ENCODE measurements at regions not wholly inside any gene's neighbourhood (a gene's known extent, or its start where the extent isn't known, plus 50 kb on each side); places are given as distances from the start of the nearest gene placed in this dataset.
A peak's percentile ranks its signal among the peaks of the same experiment; 100 is the strongest.
"Not testable (repeated sequence)": the region's sequence is repeated elsewhere in the genome, so short reads cannot be mapped to it uniquely, and the experiment has no call there.

DNA sequence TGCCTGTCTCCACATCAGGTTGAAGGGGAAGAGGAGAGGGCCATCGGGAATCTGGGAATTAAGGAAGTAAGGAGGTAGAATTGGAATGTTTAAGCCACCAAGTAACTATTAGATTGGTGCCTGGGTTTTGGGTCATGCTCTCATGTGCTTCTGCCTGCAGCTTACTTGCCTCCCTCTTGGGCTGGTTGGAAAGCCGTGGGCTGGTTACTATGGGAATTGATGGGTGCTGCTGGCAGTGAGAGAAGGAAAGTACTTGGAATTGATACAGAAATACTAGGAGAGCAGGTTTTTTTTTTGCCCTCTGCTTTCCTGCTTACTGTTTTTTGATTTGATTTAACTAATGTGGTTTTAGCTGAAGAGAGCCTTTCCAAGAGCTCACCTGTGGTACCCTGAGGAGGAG is 493.5 kb upstream of the RGS6 start:
- no peak for DNase-seq

DNA sequence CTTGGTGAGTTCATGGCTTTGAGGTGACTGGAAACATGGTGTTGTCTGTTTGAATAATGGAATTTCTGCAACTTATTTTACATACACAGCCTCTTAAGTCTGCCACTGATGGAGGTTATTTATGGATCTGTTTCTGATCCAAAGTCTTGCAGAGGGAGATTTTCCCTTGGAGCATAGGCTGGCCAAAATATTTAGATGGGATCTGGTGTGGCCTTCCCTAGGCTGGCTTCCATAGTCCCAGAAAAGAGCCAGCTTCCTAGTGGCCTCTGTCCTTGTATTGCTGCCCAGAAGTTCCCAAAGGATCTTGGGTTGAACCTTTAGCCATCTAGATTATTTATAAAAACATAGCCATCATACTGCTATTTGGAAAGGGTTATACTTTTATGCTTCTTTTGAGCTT is 491.1 kb upstream of the RGS6 start:
- no peak for DNase-seq

DNA sequence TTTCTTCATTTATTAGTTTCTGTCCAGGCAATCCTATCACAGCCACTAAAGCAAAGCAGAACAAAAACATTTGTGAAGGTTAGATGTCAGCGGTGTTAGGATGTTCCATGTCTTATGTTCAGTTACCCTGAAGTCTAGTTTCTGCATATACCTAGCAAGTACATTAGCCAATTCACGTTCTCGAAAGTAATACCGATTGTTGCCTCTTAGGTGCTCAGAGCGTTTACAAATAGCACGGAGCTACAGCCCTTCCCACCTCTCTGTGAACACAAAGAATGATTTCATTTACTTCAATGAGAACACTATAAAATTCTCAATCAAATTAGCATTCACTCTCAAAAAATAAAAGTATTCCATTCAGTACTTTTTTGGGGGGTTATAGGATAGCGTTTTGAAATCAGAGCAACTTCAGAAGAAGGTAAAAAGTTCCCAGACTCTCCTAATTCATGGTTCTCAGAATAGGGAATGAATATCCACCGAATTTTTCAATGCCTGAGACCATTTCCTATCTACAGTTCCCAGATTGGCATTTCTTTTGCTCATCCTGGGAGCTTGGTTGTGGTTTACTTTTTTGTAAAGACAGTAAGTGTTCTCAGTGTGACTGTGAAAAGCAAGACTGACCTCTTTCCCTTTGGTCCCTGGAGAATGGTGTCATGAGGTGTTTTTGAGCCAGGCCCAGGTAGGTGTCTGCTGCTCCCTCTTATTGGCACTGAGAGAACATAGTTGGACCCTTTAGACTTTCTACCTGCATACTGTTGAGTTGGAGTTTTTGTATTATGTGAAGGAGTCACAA is 488.0 kb upstream of the RGS6 start:
- no peak for DNase-seq

DNA sequence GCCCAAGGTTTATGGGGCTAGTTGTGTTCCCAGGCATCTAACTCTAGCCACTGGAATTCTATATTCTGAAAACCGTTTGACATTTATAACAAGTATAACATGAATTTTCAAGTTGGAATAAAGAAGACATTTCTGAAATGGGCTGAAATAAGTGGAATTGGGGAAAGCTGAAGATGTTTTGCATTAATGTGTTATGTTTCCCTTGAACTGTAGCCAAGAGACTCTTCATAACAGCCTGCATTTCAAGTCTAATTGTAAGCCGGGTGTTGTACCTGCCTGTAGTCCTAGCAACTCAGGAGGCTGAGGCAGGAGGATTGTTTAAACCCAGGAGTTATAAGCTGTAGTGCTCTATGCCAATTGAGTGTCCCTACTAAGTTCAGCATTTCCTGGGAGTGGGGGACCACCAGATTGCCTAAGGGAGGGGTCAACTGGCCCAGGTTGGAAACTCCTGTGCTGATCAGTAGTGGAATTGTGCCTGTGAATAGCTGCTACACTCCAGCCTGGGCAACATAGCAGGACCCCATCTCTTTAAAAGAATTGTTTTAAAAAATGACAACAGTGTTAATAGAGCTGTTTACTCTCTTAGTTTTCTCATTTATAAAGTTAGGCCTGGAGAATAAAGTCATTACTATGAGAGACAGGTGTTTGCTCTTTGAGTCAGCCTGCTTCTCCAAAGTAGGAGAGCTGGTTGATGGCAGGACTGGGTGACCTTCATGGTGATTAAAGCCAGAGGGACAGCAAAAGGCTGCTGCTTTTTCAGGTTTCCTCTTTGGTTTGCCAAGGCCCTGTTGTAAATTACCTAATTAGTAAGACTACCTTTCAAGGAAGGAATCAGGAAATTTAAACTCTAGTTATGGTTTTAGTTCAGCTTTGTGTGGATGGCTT is 483.6 kb upstream of the RGS6 start:
- DNase-seq = no peak

DNA sequence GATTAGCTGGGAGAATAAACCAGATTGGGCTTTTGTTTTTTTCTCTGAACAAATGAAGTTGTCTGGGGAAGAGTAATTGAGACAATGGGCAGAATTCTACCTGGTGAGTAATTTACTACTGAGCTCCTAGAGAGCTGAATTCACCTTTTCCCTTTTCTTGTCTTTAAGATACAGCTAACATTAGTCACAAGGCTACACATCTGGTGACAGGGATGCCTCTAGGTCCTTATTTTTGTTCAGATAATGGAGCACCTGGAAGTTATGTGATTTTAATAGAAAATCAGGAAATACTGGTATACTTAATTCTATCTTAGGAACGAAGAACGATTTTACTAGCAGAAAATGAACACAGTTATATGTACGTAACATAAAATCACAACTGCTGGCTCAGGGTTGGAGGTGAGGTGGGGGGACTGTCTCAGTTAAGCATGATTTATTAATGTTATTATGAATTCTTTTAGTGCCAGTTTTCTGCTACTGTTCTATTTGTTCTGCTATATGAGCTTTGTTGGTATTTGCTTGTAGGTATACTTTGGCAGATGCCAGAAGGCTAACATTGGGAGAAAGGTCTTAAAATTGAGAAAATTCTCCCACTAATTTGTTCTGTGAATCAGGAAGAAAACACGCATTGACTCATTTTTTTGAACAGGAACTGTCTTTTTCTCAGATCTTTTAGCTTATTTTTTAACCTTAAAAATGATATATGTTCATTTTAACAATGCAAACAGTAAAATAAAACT is 482.7 kb upstream of the RGS6 start:
- no peak for DNase-seq

DNA sequence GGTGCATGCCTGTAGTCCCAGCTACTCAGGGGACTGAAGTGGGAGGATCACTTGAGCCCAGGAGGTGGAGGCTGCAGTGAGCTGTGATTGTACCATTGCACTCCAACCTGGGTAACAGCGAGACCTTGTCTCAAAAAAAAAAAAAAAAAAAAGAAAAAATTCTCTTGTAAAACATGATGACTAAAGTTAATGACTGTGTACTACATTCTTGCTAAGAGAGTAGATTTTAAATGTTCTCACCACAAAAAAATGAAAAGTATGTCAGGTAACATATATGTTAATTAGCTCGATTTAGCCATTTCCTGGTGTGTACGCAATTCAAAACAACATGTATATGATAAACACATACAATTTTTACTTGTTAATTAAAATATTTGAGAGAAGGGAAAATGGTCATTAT is 480.7 kb upstream of the RGS6 start:
- no peak for DNase-seq

DNA sequence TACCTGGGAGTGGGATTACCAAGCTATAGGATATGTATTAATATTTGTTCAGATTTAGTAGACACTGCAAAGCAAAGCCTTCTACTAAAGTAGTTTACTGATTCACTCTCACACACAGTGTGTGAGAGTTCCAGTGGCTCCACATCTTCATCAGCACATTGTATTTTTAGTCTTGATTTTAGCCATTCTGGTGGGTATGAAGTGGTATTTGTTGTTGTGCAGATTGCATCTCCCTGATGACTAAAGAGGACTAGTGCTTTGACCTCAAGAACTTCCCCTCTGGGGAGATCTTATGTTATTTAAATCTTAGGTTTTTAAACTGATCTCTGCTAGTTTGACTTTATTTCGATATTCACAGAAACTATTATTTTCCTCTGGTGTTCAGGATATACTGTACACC is 479.7 kb upstream of the RGS6 start:
- peak; percentile 11 for DNase-seq

DNA sequence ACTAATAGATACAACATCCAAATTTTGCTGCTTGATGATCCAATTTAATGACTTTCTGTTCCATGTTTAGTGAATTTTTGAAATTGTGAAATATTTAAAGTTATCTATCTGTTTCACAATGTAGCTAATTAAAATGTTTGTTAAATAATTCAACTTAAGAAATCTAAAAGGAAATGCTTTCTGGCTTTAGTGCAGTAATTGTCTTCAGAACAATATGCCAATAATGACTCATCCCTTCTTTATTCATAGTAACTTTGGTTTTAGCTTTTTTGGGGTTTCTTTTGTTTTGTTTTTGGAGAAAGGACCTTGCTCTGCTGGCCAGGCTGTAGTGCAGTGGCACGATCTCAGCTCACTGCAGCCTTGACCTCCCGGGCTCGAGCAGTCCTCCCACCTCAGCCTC is 479.2 kb upstream of the RGS6 start:
- peak; percentile 15 for DNase-seq

DNA sequence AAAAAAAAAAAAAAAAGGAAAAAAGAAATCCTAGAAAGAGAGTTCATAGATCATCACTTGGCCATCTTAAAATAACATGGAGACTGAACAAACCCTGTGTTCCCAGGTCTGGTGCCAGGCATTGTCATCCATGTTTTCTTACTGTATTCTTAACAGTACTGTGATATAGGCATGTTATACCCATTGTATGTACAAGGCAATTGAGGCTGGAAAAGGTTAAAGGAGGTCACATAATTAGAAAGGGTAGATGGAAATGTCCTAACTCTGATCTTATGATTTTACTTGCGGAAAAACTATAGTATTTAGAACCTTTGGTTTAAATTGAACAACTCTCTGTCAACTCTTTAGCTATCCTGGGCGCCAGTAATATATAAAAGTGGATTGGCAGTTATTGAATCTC is 478.2 kb upstream of the RGS6 start:
- DNase-seq = no peak

DNA sequence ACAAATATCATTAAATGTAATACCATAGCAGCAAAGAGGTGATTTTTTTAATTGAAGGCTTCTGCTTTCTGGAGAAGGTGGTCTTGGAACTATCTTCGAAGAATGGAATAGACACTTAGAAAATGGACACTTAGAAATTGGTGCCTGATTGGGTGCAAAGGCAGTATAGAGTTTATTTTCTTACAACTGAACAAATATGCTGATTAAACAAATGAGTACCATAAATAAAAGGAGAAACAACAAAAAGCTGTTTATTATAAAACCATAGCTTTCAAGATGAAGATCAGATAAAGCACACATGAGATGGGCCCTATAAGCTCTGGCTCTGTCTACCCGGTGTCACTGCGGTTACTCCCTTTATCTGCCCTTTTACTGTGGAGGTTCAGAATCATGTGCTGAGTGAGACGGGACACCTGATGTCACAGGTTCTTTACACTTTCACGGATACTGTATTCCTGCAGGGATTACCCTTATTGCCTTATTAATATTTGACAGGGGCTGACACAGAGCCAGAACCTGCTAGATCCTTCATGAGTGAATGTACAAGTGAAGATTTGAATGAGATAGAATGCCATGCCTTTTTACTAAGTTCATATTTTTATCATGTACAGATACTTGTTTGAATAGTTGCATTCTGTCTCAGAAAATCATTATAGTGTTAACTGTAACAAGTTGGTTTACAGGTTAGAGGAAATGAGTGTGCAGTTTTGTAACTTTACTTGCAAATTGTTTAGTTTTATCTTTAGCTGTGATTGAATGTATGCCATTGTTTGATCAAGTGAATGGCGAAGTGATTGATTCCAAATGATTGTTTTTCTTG is 477.5 kb upstream of the RGS6 start:
- no peak for DNase-seq

DNA sequence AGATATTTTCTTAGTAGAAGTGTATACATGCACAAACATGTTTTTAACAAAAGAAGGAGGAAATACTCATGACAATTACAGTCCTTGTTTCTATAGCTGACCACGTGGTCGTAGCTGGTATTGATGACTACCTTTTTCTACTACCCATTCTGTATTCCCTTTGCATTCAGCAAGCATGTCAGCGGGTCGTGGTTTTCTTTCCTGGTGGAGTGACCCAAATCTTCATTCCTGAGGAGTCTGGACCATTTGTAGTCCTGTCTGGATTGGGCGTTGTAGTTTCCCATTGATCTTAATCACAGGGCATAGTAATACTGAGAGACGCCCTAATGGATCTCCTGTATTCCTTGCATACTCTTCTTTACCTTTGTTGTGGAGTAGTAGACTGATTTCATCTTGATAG is 472.1 kb upstream of the RGS6 start:
- no peak for DNase-seq

DNA sequence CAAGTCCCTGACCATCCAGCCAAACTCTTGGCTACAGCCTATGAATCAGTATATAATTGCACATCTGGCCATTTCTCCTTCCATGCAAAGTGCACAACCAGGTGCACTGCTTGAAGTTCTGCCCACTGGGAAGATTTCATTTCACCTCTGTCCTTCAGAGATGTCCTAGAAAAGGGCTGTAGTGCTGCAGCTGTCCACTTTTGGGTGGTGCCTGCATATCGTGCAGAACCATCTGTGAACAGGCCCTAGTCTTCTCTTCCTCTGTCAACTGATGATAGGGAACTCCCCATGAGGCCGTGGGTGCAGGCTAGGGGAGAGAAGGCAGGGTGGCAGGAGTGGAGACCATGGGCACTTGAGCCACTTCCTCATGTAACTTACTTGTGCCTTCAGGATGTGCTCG is 470.6 kb upstream of the RGS6 start:
- not testable (repeated sequence) for DNase-seq

DNA sequence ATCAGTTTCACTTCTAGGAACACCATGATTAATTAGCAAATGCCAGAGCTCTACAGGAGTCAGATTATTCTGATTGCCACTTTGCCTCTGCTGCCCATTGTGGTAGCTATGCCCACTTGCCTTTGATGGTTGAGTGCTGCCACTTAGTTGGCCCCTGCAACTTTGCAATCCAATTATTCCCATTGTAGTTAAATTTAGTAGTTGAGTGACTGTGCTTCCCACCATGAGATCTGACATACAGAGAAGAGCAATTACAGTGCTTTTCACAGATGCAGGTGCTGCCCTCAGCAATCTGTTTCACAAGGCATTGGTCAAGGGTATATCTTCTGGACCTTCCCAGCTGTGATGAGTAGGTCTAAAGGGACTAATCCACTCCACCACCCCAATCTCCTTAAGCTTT is 468.4 kb upstream of the RGS6 start:
- no peak for DNase-seq

DNA sequence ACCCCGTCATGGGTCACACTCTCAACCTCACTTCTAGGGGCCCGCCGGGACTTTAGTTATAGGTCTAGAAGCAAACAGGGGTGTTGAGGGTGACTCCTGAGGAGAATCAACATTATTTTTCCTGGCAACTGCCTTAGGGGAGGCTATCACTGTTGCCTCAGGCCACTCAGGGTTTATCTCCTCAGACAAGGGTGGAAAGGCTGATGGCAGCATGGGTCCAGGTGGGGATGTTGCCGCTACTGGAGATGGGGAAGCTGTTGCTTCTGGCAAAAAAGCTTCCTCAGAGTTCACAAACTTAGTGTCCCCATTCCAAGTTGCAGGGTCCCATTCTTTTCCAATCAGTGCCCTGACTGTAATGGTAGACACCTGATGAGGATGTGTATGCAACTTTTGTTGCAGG is 467.4 kb upstream of the RGS6 start:
- no peak for DNase-seq

DNA sequence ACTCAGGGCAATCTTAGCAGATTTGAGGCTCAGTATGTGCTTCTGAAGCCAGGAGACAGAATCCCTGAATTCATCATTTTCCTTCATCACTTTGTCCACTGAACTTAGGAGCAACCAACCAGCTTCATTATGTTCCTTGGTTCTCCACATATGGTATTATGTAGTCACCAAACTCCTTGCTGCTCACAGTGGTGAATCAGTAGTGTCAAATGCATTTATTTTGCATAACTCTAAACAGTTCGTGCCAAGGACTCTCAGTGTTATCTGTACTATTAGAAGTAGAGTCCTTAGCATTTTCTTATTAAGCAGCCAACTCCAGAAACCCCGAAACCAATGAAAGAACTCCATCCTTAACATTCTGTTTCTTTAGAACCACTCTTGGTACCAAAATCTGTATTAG is 466.9 kb upstream of the RGS6 start:
- DNase-seq = no peak

DNA sequence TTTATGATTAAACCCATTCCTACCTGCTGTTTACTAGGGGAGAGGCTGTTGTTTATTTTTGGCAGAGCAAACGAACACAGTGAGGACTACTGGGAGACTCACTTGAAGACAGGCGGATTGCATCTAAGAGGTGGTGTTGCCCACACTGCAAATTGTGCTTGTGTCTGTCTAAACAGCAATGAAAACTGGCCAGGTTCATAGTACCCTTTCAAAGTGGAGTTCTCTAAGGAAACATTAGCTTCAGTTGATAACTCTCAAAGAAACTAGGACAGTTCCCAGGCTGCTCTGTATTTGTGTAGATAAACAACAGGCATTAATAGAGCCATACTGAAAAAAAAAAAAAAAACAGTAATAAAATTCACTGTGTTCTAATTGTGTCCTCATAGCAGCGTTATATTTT is 466.0 kb upstream of the RGS6 start:
- no peak for DNase-seq

DNA sequence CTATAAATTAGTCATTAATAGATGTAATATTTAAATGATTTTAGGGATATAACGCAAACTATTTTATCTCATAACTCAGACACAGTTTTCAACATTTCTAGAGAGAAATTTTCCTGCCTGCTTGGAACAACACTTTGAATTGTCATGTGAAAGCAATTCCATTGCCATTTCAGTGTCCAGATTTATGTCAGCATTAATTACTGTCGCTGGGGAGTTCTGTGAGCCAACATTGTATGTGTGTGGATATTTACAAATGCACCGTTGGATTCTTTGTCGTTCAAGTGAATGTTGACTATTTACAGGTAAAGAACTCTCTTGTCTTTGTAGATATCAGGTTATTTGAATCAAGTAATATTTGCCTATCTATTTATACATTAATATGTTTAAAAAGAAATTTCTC is 465.3 kb upstream of the RGS6 start:
- DNase-seq = no peak

DNA sequence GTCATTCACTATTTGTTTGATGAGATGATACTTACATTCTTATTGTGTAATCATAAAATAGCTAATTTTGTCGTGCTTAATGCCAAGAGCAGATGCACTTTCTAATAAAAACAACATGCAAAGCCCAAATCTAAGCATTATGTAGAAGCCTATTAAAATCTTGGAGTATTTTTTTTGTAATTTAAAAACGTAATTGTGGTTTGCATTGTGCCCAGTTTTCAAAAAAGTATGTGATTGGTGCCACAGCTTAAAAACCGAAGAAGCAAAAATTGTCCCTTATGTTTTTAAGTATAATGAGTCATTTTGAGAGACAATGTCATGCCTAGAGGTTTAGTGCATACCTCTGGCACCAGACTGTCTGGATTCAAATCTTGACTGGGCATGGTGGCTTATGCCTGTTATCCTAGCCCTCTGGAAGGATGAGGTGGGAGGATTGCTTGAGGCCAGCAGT is 464.8 kb upstream of the RGS6 start:
- no peak for DNase-seq

DNA sequence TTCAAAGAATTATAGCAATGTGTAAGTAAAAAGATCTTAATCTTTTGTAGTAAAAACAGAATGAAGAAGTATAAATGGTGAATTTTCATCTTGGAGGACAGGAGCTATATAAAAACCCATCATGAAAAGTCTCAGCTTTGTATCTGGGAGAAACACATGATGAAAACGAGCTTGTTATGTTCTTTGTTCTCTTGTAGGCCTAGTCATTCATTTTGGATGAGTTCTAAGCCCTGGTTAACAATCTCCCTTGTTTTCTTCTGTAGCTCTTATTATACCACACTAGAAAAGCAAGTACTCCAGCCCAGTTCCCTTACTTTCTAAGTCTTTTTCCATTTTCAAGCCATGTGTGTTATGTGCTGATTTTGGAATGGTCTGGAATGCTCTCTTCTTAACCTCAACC is 463.5 kb upstream of the RGS6 start:
- no peak for DNase-seq

DNA sequence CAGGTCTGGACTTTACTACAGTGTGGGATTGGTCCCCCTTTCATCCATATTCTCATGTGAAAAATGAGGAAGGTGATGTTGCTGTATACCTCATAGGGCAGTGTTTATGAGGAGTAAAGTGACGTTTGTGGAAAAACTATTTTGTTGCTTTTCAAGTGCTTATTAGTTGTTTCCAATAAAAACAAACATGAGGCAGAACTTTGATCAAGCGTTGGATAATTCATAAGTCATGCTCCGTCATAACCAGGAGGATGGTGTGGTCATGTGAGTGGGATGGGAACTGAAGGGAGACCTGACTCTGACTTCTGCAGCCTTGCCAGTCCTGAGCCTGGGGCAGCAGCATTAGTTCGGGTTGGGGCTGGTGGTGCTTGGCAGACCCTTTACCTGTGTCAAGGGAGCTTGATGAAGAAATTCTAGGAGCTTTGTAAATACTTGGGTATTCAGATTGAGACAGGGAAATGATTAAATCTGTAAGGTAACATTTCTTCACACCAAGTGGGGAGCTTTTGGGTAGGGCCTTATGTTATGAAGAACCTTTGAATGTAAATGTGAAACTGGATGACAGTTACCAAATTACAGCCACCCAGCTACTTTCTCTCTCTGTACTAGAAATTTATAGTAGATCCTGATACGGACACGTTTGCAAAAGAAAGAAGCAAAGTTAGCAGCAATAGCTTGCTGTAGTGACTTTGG is 462.4 kb upstream of the RGS6 start:
- no peak for DNase-seq

DNA sequence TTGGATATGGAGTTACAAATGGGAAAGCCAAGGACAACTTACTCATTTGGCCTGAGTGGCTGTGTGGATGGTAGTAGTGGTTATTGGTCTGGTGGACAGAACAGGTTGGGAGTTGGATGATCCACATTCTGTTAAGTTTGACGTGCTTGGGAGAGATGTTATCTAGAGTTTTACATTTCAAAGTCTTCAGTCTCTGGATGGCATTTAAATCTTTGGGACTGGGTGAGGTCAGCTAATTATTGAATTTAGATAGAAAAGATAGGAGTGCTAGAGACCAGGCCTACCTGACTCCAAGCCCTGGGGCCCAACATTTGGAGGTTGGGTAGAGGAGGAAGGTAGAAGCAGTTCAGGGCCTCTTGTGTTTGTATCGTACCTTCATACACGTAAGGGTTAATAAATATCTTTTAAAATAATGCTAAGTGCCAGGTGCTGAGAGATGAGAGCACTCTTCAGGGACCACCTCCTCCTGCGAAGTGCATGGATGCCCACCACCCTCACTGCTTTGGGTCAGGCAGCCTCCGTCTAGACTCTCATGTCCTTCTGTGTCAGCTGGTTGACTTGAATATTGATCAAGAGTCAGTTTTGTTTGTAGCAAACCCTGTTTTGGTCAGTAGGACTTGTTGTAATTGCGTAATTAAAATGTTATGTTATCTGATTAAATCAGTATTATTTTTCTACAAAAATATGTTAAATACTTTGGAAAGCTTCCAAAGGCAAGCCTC is 460.4 kb upstream of the RGS6 start:
- no peak for DNase-seq
